ENCODE measurements at regions not wholly inside any gene's neighbourhood (a gene's known extent, or its start where the extent isn't known, plus 50 kb on each side); places are given as distances from the start of the nearest gene placed in this dataset.

DNA sequence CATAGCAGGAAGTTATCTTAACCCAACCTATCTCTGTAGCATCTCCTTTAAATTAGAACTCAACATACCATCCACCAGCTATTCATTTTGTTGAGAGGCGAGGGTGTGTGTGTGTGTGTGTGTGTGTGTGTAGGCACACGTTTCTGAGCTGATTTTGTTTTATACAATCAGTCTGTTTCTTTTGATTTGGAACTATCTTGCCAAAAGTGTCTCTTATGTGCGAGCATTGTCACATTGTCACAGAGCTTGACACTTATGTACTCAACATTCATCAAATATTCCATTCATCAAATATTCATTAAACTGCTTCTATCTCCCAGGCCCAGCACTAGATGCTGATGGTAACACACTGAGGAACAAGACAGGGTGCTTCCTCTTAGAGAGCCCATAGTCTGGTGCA, 180.4 kb downstream of the HAPSTR1 start:
- TF ChIP-seq, protein P1, sequence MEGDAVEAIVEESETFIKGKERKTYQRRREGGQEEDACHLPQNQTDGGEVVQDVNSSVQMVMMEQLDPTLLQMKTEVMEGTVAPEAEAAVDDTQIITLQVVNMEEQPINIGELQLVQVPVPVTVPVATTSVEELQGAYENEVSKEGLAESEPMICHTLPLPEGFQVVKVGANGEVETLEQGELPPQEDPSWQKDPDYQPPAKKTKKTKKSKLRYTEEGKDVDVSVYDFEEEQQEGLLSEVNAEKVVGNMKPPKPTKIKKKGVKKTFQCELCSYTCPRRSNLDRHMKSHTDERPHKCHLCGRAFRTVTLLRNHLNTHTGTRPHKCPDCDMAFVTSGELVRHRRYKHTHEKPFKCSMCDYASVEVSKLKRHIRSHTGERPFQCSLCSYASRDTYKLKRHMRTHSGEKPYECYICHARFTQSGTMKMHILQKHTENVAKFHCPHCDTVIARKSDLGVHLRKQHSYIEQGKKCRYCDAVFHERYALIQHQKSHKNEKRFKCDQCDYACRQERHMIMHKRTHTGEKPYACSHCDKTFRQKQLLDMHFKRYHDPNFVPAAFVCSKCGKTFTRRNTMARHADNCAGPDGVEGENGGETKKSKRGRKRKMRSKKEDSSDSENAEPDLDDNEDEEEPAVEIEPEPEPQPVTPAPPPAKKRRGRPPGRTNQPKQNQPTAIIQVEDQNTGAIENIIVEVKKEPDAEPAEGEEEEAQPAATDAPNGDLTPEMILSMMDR (IDR thresholded peaks at IDR 0.05; ENCODE audit: low read depth, low read length) = no peak
- no peak for DNase-seq (ENCODE audit: extremely low read depth, low read depth)

DNA sequence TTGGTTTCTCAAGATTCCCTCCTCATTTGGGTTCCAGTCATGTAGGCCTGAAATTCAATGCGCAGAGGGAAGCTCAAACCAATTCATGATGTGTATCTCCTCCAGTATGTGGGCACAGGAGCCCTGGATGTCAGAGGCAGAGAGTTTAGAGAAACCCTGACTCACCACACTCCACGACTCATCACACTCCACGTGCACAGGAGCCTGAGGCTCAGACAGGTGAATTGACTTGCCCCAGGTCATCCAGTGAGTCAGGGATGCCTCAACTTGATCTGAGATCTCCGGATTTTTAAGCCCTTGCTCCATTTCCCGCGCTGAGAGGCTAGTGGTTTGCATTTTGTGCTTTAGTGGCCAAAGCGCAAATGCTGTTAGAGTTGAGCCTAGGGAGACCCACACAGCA, 183.9 kb downstream of the HAPSTR1 start:
- TF ChIP-seq, protein P1 (IDR thresholded peaks at IDR 0.05; ENCODE audit: low read depth, low read length) = no peak

DNA sequence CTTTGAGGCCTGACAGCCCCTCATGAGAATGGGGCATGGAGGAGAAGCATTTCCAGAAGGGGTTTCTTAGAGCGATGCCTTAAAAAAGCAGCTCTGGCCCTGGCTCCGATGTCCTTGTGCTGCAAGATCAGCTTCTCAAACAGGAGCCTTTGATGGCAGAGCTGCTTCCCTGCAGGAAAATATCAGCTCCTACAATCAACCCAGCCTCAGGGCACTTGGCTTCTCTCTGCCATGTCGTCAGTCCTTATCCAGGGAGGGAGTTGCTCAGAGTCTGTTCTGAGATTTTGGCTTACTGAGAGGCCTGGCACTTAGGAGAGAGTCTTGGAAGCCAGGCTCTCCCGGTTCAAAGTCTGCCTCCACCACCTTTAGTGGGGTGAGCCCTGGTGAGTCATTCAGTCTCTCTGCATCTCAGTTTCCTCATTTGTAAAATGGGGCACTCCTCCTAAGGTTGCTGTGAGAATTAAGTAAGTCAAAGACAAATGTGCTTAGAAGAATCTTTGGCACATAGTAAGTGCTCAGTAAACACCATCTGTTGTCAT, 184.4 kb downstream of the HAPSTR1 start:
- no peak for DNase-seq (ENCODE audit: extremely low read depth, low read depth)
- TF ChIP-seq, protein P1 (IDR thresholded peaks at IDR 0.05; ENCODE audit: low read depth, low read length) = no peak

More for the DNA sequence above, 183.9 kb downstream of the HAPSTR1 start:
- no peak for DNase-seq (ENCODE audit: extremely low read depth, low read depth)

GRCh38 chr16:9279291-9280068, 188.0 kb downstream of the HAPSTR1 start:
- no peak for DNase-seq (ENCODE audit: extremely low read depth, low read depth)
- TF ChIP-seq, protein P1 (IDR thresholded peaks at IDR 0.05; ENCODE audit: low read depth, low read length) = no peak

- no peak for DNase-seq (ENCODE audit: extremely low read depth, low read depth)
- TF ChIP-seq, protein P1 (IDR thresholded peaks at IDR 0.05; ENCODE audit: low read depth, low read length) = no peak
Measured at GRCh38 chr16:9280069-9280466, 188.6 kb downstream of the HAPSTR1 start.

GRCh38 chr16:9286930-9287329, 195.5 kb downstream of the HAPSTR1 start:
- DNase-seq (ENCODE audit: extremely low read depth, low read depth) = no peak
- TF ChIP-seq, protein P1 (IDR thresholded peaks at IDR 0.05; ENCODE audit: low read depth, low read length) = no peak

DNA sequence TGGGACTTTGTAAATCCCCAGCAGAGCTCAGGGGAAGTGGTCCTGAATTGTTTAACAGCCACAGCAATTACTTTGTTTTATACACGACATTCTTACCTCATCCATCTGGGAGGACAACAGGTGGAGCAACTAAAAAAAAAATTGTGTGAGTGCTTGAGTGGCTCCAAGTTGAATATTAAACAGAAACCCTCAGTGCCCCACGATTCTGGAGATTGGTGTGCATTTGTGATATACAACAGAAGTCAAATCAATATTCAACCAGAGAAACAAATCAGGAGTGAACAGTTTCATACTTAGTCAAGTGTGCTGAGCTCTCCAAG, 204.8 kb downstream of the HAPSTR1 start:
- DNase-seq (ENCODE audit: extremely low read depth, low read depth) = no peak
- TF ChIP-seq, protein P1 (IDR thresholded peaks at IDR 0.05; ENCODE audit: low read depth, low read length) = no peak
